ENCODE measurements at regions not wholly inside any gene's neighbourhood (a gene's known extent, or its start where the extent isn't known, plus 50 kb on each side); places are given as distances from the start of the nearest gene placed in this dataset.

DNA sequence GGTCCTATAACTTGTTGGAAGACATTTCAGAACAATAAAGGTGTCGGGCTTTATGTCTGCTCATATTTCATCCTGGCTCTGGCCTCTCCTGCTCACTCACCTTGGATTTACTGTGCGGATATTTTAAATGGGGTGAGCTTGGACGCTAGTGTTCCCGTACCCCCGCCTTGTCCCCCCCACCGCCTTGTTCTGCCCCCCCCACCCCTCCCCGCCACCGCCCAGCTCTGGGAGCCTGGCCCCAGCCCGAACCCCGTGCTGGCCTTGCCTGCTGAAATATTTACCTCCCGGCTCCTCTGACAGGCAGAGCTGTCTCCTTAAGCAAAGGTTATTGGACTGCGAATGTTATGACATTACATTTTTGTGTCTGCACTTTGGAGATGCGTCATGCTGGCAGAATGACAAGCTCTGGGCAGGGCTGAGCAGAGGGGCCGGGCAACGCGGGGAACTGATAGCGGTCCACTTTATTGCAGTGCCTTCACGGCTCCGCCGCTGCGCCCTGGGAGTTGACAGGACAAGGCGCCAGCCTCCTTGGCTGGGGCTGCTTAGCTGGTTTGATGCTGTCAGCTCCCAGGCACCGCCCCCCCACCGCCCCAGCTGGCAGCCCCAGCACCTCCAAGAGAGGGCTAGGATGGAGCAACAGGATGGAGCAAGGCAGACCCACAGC, 222.5 kb upstream of the GSE1 start:
- DNase-seq (ENCODE audit: low read depth in 3 of 3) = no peak

DNA sequence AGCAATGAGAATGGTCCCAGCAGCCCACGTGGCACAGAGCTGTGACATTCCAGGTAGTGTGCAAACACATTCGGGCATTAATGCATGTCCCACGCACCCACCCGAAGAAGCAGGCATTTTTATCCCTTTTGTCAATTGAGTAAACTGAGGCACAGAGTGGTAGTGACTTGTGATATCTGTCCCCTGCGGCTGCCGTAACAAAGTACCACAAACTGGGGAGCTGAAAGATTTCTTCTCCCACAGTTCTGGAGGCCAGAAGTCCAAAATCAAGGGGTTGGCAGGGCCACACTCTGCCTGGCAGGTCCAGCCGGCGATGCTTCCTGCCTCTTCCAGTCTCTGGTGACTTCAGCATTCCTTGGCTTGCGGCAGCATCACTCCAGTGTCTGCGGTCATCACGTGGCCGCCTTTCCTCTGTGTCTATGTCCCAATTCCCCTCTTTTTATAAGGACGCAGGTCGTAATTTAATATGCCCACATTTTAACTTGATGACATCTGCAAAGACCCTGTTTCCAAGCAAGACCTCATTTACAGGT, 221.9 kb upstream of the GSE1 start:
- DNase-seq (ENCODE audit: low read depth in 3 of 3) = no peak

DNA sequence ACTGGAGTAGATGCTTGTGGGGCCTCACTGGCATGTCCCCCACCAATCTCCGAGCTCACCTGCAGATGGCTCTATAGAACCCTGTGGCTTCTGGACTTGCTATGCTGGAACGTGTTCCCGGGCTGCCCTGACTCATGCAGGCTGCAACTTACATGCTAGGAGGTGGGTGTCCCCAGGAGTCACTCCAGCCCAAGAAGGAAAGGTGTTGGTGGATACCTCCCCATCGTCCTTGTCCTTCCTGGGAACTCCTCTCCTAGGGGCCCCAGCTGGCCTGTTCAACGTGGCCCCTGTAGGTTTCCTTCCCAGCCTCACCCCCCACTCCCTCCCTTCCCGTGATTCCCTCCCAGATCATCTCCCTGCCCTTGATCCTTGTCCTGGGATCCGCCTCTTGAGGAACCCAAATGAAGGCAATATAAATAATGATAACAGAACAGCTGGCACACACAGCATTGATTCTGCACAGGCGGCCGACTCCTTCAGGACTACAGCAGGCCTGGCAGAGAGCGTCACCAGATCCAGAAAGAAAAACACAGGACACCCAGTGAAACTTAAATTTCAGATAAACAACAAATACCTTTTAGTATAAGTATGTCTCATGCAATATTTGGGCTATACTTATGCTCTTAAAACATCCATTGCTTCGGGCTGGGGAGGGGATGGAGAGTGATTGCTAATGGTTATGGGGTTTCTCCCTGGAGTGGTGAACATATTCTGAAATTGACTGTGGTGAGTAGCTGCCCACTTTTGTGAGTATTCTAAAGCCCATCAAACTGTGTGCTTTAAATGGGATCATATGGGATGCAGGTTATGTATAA, 221.1 kb upstream of the GSE1 start:
- no peak for DNase-seq (ENCODE audit: low read depth in 3 of 3)

DNA sequence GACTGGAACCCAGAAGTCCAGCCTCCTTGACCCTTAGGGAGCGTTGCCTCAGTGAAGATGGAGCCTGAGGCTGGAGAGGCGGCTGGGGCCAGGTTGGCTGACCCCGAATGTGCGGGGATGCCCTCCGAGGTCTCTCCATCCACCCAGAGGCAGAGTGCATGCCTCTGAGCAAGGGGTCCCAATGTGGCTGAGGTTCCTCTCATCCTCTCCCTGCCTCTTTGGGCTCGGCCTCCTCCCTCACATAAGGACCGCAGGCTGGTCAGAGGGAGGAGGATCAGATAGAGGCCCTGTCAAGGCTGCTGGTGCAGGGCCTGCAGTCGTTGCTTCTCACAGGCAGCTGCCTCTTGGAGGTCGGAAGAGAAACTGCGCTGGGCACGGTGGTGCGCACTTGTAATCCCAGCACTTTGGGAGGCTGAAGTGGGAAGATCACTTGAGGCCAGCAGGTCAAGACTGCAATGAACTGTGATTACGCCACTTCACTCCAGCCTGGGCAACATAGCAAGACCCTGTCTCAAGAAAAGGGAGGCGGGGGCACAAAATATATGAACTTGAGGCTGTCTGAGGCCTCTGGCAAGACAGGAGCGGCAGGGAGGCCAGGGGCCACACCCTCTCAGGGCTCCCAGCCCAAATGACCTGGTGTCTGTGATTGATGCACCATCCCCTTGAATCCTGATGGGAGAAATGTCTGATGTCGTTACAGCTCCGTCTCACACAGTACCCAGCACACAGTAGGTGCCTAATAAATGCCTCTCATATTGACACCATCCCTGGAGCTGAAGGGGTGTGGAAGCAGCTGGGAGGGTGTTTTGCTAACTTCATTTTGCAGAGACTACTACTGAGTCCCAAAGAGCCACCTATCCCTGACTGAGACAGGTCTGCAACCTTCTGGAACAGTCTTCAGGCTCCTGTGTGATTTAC, 220.1 kb upstream of the GSE1 start:
- no peak for DNase-seq (ENCODE audit: low read depth in 3 of 3)

DNA sequence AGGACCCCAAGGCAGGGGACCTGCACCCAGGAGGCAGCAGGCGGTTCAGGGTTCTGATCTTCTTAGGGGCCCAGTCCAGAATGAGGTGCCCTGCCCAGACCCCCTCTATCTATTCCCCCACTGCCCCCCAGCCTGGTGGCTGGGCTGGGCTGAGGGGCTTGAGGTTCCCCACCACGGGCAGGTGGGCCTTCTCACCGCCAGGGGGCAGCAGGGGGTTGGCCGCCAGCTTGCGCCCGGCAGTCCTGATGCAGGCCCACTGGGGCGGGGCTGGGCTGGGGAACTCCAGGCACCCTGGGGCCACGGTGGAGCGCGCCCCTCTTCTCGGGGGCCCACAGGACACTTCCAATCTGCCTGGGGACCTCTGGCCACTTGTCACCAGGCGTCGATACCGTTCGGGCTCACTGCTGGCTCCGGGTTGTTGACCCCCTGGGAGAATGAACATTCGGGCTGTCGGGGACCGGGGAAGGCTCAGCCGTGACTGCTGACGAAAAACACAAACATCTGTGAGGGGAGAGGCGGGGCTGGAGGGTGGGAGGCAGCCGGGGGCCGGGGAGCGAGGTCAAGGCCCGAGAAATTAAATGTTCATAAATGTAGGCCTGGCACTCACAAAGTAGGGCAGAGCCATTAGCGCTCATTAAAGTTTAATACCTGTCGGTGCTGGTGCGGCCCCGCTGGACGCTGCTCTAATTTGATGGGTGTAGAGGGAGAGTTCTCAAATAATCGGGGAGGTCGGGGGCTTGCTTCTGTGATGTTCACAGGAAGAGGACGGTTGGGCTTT, 219.3 kb upstream of the GSE1 start:
- DNase-seq (ENCODE audit: low read depth in 3 of 3) = peak; percentile 35 to 69 (median 35)

DNA sequence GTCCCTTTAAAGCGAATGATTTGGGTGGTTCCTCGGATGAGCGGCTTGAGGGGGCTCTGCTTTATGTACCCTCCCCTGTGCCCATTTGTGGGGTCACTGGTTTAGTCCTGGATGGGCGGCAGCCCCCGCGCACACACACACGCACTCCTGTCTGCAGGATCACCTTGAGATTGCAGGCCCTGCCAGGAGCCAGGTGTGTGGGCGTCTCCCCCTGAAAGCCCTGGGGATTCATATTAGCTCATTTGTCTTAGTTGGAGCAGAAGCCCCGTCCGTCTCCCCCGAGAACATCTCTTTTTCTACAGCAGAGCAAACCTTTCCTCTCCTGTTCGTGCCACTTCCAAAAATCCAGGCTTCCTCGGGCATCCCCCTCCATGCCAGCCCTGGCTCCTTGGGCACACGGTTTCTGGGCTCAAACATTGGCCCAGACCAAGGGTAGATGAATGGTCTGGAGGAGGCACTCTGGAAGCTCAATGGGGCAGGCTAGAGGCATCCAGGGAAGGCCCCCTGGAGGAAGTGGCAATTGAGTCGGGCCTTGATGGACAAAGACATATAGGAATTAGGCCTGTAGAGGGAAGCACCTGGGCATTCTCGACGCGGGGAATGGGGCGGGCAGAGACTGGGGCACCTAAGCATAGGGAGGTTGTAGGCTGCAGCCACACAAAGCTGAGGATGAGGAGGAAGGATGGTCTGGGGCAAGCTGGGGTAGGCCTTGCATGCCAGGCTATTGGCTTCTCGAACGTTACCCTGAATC, 218.5 kb upstream of the GSE1 start:
- DNase-seq (ENCODE audit: low read depth in 3 of 3) = no peak

DNA sequence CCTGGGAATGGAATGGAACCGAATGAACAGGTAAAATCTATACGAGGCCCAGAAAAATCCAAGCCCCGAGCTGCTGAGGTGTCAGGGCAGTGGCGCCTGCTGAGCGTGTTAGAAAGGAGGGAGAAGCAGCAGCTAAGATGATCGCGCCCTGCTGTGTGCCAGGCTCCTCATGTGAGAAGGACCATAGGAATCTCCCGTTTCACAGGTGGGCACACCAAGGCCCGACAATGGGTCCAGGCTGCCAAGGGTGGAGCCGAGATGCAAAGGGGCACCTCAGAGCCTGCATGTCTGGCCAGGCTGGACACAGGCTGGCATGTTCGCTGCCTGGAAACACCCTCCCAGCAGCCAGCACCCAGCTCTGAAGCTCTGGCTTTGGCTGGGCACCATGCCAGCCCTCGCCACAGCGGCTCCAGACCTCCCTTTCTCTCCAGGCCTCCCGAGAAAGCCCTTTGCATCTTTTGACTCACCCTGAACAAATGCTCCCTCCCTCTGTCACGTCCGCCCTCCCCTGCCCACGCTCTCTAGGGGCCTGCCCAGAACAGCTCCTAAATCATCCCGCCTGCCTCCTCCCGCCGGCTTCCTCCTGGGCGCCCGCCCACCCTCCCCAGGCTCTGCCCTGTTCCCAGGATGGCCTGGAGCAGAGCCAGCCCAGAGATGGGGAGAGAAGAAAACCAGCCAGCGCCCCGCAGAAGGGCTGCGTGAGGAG, 217.8 kb upstream of the GSE1 start:
- no peak for DNase-seq (ENCODE audit: low read depth in 3 of 3)

DNA sequence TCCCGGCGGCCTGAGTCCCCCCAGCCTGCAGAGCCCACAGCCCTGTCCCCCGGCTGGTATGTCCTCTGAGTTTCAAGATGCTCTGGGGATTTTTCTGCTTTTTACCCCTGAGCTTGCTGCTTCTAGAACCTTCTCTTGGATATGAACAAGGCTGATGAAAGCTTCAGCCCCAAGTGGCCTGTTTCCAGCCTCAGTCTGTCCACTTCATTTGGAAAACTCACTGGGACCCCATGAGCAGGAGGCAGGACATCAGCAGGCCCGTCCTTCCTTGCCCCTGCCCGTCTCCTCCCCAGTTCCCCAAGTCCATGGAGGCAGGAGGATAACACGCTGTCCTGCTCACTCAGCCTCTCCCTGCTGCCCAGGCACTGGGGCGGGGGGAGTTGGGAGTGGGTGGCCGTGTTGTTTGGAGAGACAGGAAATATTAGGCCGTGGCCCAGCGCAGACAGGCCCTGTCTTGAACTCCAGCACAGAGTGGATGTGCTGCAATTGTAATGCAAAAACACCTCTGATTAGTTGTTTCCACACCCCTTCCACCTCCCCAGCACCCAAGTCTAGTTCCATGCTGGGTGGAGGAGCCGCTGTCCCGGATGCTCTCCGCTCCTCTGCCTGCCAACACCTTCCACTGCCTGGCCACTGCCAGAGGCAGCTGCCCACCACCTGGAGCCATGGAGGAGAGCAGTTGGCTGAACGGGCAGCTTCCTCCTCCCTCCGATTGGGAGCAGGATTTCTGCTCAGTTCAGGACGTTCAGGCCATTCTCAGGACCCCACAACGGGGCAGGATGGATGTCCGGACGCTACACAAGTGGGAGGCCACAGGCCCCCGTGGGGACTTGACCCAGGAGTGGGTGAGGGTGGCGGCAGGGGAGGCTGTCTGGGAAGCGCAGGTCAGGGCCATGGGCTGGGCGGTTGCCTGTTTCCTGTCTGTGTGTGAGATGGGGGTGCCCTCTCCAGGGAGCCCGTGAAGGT, 216.9 kb upstream of the GSE1 start:
- DNase-seq (ENCODE audit: low read depth in 3 of 3) = no peak

DNA sequence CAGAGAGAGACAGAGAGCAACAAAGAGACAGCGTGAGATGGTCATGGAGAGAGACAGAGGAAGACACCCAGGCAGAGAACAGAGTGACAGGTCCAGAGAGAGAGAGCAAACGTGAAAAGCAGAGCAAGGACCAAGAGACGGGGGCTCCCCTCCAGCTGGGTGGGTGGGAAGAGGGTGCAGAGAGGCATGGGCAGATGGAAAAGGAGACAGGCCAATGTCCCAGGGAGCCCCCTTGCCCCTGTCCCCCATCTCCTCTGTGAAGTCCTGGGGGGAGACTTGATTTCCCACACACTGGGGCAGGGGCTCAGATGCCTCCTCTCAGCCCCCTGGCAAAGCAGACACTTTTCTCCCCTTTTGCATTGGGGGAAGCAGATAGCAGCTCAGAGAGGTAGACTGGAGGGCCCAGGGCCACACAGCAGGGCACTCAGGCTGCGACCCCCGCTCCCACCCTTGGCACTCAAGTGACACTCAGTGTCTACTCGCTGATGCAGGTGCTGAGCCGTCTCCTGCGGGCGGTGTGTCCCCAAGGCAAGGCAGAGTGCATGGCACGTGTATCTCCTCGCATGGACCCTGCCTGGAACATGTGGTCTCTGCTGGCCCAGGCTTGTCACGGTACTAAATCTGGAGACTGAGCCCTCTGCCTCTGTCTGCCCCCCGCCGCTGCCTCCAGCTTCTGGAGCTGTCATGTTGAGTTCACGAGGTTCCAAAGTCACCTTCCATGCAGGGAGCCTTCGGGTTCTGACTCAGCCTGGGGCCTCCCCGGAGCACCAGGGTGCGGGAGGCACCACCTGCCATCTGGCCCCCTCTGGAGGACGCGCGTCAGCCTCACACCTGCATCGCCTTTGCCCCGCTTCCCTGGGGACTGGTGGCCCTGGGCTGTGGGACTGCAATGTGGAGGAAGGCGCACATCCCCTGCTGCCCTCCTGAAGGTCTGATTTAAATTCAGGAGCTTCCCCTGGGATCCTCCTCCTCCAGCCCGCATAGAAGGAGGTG, 215.9 kb upstream of the GSE1 start:
- no peak for DNase-seq (ENCODE audit: low read depth in 3 of 3)

DNA sequence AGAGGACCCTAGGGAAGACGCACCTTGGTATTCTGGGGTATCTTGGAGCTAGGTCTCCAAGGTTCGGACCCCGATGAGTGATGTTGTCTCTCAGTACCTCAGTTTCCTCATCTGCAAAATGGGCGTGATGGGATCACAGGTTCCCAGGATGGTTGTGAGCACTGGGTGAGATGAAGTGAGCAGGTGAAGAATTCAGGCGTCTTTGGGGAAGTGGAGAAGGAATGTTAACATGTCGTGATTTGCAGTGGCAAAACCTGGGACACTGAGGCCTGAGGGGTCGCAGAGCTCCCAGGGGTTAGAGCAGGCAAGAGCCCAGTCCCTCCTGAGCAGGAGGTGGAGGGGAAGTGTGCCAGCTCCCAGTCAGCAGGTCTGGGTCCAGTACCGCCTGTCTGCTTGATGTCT, 215.1 kb upstream of the GSE1 start:
- no peak for DNase-seq (ENCODE audit: low read depth in 3 of 3)

DNA sequence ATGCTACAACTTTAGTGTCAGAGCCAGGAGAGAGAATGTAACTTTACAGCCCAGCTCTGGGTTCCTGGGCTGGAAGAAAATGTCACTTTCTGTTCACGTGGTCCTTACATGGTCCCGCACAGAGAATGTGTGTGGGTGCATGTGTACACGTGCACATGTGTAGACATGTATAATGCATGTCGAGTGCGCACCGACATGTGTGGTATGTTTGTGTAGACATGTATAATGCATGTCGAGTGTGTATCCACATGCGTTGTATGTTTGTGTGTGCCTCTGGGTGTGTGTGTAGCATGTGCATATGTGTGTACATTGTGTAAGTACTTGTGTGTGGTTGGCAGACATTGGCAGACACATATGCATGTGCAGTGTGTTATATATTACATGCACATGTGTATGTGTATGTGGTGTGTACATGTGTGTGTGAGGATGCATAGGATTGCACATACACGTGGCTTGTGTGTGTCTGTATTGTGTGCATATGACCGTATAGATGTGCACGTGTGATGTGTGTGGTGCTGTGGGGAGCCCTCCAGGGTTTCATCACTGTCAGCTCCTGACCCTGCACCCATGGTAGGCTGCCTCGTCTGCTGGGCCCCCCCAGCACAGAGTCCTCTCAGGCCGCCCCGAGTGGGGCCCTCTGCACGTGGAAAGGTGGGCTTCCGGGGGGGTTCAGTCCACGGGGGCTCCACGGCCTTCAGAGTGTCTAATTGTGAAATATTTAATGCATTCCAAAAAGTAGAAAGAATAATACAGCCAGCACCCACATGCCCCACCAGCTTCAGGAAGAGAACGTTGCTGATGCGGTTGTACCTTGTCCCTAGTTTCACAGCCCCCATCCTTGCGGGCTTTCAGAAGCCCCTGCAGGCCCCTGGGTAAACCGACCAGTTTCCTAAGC, 214.2 kb upstream of the GSE1 start:
- DNase-seq (ENCODE audit: low read depth in 3 of 3) = no peak

DNA sequence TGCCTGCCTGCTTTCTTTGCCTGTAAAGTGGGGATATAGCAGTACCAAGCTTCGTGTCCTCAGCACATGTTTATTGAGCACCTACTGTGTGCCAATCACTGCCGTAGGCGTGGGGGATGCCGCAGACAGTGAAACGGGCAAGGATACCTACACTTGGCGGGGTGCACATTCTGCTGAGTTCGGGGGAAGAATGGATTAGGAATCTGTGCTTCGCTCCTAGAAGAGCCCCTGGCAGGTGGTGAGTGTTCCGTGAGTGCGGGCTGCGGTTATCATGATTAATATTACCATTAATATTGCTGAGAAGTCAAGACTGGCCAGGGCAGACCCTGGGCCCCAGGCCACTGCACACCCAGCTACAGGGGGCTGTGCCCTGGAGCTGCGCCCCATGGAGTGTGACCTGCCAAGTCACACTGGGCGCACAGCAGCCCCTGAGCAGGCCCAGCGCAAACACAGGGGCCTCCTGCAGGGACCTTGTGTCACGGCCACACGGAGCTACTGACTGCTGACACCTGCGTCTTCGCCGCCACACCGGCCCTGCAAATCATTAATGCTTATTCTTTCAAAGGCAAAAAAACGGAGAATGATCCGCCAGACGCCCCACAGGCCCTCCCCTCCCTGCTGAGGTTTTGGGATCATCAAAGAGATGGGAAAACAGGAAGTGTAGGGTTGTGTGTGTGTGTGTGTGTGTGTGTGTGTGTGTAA, 213.4 kb upstream of the GSE1 start:
- DNase-seq (ENCODE audit: low read depth in 3 of 3) = no peak

DNA sequence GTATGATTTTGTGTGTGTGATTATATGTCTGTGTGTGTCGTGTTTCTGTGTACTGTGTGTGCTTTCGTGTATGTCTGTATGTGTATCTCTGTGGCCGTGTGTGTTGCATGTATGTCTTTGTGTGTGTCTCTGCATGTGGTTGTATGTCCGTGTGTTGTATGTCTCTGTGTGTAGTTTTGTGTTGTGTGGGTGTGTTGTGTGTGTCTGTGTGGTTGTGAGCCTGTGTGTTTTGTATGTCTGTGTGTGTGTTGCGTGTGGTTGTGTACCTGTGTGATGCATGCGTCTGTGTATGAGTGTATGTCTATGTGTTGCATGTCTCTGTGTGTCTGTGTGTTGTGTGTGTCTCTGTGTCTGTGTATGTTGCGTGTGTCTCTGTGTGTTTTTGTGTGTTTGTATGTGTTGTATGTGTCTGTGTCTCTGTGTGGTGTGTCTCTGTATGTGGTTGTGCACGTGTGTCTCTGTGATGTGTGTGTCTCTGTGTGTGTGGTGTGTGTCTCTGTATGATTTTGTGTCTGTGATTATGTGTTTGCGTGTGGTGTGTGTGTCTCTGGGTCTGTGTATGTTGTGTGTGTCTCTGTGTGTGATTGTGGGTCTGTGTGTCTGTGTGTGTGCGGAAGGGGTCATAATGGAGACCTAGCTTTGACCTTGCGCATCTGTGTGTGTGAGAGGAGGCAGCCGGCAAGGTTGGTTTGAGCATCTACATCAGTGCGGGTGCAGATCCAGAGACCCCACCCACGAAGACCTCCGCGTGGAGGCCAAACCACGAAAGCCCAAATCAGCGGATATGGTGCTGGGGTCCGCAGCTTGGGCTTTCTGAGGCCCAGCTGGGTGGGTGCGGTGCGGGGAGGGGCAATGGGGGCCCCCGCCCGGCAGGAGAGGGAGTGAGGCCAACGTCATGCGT, 212.6 kb upstream of the GSE1 start:
- no peak for DNase-seq (ENCODE audit: low read depth in 3 of 3)

DNA sequence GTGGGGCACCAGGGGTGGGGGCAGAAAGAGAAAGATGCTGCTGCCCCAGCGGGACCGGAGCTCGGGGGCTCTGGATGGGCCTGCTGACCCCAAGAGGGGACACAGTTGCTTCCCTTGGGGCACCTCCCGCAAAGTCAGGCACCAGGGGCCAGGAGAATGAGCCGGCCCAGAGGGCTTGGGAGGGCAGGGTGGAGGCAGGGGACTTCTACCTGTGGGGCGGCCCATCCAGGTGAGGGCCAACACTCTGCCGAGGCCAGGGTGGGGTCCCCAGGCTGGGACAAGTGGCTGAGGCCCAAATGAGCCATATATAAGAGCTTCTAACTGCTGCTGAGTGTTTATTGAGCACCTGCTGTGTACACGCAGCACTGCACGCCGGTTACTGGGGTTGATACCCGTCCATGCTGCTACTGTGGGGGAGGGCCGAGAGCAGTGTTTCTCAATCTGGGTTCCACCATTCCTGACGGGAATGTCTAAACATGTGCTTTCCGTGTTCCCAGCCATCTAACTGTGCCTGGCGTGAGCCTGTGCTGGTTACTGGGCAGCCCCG, 211.7 kb upstream of the GSE1 start:
- no peak for DNase-seq (ENCODE audit: low read depth in 3 of 3)

All from stimulated activated CD4-positive, alpha-beta T cell treated with anti-CD3 and anti-CD28 coated beads, TNF-alpha, amount 100 ng/mL, for 48 hours (primary cell).